ENCODE measurements at regions not wholly inside any gene's neighbourhood (a gene's known extent, or its start where the extent isn't known, plus 50 kb on each side); places are given as distances from the start of the nearest gene placed in this dataset.
"Not testable (repeated sequence)": the region's sequence is repeated elsewhere in the genome, so short reads cannot be mapped to it uniquely, and the experiment has no call there.

GRCh38 chrX:44096666-44097065, 123.5 kb upstream of the NDP start:
- DNase-seq, result no peak

GRCh38 chrX:44094821-44095530, 121.8 kb upstream of the NDP start:
- no peak for DNase-seq

DNA sequence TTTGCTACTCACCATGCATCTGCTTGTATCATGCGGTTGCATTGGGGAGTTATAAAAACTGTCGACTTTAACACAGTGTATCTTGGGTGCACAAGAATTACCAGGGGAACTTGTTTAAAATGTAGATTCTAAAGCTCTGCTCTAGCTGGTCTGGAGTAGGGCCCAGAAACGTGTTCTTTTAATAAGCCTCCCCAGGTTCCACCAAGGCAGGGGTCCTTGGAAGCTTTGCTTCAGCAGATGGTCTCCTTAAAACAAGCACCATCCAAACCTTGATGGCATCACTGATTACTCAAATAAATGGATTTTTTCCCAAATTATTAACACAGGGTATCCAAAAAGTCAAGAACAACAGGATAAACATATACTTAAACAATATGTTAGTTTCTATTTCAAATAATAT, 120.2 kb upstream of the NDP start:
- DNase-seq, result no peak

- DNase-seq, result no peak
Observed at GRCh38 chrX:44092778-44093177, 119.6 kb upstream of the NDP start.

DNA sequence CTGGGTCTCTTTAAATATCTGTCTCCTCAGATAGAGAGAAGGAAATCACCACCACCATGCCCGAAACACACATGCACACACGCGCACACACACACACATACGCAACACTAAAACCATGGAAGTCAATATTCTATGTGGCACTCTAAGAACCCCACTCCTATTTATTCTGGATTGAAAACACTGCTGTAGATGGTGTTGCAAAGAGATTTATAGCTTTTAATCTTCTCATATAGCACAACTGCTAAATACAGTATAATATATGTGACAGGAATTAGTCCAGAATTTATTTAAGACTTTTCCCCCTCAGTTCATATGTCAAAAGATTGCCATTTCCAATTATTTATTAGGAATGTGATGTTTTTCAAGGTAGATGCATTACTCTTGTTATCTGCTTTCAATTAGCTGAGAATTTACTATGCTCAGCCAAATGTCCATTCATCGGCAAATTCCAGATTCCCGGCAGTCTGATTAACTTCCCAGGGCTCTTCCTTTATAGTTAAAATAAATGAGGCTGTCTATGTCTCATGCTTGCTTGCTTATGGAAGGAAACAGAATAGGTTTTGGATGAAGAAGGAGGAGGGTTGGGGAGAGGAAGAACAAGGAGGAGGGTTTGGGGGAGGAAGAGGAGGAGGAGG, 115.4 kb upstream of the NDP start:
- DNase-seq, result no peak

DNA sequence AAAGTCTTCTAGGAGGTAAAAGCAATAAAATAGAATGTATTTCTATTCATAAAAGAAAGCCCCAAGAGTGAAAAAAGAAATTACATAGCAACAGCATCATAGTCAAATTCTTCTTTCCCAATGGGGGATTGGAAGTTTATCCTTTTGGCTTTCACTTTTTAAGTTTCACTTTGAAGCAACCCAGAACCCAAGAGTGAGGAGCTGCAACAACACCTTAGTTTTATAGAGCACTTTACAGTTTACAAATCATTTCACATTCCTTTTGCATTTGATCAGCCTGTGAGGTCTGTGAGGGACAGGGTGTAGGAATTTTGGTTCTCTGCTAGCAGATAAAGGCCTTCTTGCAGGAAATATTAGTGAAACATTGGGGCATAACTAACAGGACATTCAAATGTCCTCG, 112.0 kb upstream of the NDP start:
- no peak for DNase-seq

- DNase-seq, result no peak
Observed at GRCh38 chrX:44082829-44083228, 109.6 kb upstream of the NDP start.

- DNase-seq, result no peak
Observed at GRCh38 chrX:44080083-44080482, 106.9 kb upstream of the NDP start.

DNA sequence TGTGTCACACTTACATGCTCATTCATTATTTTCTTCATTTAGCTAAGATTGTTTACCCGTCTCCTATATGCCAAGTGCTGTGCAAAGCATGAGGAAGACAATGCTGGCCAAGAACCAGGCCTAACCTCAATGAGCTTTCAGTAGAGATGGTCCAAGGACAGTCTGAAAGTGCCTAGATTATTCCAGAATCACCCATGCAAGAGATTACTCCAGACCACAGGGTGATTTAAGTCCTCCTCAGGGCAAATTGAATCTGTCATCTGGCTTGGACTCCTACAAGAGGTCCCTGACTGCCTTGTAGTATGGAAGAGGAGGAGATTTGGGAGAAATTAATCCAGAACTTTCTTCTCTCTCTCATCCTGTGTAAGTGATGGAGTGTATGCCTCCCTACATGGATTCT, 99.4 kb upstream of the NDP start:
- DNase-seq, result no peak

DNA sequence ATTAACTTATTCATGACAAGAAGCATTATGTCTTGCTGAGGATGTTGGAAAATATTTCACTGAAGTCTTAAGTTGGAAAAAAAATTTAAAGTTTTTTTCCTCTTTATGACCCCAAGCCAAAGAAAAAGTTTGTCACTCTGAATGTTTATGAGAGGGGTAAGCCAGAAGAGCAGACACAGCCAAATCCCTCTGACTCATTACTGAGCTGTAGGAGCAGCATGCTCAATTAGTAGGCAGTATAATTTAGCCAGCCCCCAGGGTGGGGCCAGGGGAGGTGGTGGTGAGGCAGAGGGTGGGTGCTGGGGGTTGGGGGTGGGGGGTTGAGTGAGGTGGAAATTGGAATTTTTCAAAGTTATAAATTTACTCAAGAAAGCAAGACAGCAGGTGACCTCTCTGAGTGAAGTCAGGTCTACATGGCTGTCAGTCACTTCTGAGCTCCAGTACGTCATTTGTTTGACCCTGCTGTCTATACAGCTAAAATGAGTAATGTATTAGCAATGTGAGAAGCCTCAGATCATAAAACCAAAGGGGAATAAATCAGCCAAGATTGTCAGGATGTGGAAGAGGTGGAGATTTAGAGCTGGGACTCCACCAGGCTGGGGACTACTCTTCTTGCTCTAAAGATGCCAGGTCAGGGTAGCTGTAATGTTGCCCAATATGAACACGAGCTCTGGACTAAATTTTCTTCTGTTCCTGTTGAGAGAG, 98.8 kb upstream of the NDP start:
- peak; percentile 31 for DNase-seq

GRCh38 chrX:44071070-44071645, 98.0 kb upstream of the NDP start:
- no peak for DNase-seq

- no peak for DNase-seq
Observed at GRCh38 chrX:44068043-44068442, 94.9 kb upstream of the NDP start.

DNA sequence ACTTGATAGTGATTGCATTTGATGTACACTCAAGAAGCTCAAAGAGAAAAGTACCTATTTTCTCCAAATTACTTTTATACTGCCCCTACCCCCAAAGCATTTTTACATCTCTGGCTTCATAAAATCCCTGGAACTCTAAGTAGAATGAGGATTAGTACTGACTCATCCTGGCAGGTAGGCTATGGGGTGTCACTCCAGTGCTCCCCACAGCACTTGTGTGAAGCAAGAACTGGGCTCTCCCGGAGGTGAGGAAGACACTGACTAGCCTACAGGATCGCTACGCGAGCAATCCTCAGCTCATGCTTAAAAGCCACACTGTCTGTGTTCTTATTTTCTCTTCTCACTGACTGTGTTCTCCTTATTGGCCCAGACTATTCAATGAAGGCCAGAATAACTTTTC, 90.4 kb upstream of the NDP start:
- DNase-seq, result no peak

- no peak for DNase-seq
Observed at GRCh38 chrX:44062840-44063239, 89.7 kb upstream of the NDP start.

- no peak for DNase-seq
Observed at GRCh38 chrX:44061968-44062614, 88.9 kb upstream of the NDP start.

- DNase-seq, result no peak
Observed at GRCh38 chrX:44060221-44060620, 87.0 kb upstream of the NDP start.

- DNase-seq, result no peak
Observed at GRCh38 chrX:44058339-44058738, 85.1 kb upstream of the NDP start.

- DNase-seq, result no peak
Observed at GRCh38 chrX:44055638-44056037, 82.4 kb upstream of the NDP start.

DNA sequence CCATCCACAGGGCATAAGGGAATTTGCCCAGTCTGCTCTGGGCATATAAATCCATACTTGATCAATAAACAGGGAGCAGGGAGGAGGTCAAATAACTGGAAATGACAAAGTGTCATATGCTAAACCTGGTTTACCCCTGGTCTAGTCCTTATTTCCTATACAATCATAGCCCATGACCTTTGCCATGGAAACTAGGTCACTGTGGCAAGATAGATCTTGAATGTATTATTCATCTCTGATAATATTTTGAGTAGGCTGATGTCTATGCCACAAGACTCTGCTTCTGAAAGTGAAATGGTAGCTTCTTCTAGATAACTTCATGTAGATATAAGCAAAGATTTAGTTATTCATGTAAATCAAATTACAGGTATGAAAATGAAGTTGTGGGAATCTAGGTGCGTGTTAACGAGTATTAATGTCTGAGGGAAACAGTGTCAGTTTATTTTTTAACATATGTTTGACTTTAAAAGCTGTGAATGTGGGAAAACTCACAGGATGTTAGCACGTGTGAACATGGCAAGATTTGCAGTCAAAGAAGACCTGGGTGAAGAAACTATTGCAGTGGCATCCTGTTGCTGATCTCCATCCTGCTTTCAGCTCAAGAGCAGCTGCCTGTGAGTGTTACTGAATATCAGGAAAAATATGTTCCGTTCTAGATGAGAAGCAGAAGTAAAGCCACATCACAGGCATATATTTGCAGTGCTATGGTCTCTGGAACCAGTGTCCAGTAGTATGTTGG, 81.8 kb upstream of the NDP start:
- DNase-seq, result no peak

DNA sequence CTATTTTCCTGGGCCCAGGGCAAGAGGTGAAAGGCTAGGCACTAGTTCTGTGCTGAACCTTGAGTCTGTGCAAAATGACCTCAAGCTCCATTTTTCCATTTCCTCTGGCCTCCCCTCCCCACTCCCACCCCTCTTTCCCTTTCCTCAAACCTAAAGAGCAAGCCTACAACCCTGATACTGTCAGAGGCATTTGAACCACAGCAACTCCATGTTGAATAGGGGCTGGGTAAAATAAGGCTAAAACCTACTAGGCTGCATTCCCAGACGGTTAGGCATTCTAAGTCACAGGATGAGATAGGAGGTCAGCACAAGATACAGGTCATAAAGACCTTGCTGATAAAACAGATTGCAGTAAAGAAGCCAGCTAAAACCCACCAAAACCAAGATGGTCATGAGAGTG, 71.9 kb upstream of the NDP start:
- not testable (repeated sequence) for DNase-seq

- DNase-seq, result no peak
Observed at GRCh38 chrX:44043496-44043895, 70.3 kb upstream of the NDP start.

DNA sequence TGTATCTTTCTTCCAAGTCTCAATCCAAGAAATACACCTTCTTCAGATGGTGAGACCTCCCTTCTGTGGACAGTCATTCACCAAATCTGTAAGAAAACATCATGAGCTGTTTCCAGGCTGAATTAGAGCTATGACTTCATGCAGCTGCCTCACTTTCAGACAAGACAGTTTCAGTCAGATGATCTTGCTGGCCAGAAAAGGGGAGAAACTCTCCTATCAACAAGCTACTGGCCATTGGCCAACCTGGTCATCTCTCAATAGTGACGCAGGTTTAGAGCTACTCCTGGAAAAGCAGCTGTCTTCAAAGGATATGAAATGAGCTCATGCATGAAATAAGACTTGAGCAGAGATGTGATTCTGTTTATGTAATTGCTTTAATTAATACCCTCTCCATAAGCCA, 69.6 kb upstream of the NDP start:
- no peak for DNase-seq

GRCh38 chrX:44042116-44042515, 68.9 kb upstream of the NDP start:
- DNase-seq, result no peak
